OCI-LY1 (cell line): ENCODE measurements at regions not wholly inside any gene's neighbourhood (a gene's known extent, or its start where the extent isn't known, plus 50 kb on each side); places are given as distances from the start of the nearest gene placed in this dataset.

ENCODE experiments used
- H2AFZ ChIP-seq: fragments of 200-600 bp; sonication (generic), shearing (Covaris generic); 2 replicates; pipeline ENCODE4 v1.6.0; 2014; ENCODE audit warnings: antibody characterized with exemption, mild to moderate bottlenecking, low read length
- H3F3A ChIP-seq: fragments of 200-600 bp; sonication (generic), shearing (Covaris generic); 2 replicates; pipeline ENCODE4 v1.6.0; 2014; ENCODE audit warnings: mild to moderate bottlenecking, antibody characterized with exemption, low read length, moderate library complexity; ENCODE audit not compliant: insufficient read depth
- H3K27ac ChIP-seq: fragments of 200-600 bp; sonication (generic); 2 replicates; pipeline ENCODE4 v1.5.1; 2014; ENCODE audit warnings: low read length, mixed run types, mild to moderate bottlenecking, low read depth; ENCODE audit not compliant: poor library complexity, severe bottlenecking
- H3K27me3 ChIP-seq: fragments of 200-600 bp; sonication (generic); 2 replicates; pipeline ENCODE4 v1.6.0; 2014; ENCODE audit warnings: antibody characterized with exemption, mild to moderate bottlenecking, low read length, moderate library complexity; ENCODE audit not compliant: insufficient read depth
- H3K36me3 ChIP-seq: fragments of 200-600 bp; sonication (generic); 2 replicates; pipeline ENCODE4 v1.6.1; 2014; ENCODE audit warnings: mild to moderate bottlenecking, antibody characterized with exemption, low read length, moderate library complexity, mixed read lengths; ENCODE audit not compliant: insufficient read depth
- H3K4me1 ChIP-seq: fragments of 200-600 bp; sonication (generic); 2 replicates; pipeline ENCODE4 v1.5.1; 2014; ENCODE audit warnings: mild to moderate bottlenecking, low read length, moderate library complexity; ENCODE audit not compliant: insufficient read depth, severe bottlenecking
- H3K4me2 ChIP-seq: fragments of 200-600 bp; sonication (generic), shearing (Covaris generic); 2 replicates; pipeline ENCODE4 v1.6.1; 2014; ENCODE audit warnings: low read length
- H3K4me3 ChIP-seq: fragments of 200-600 bp; sonication (generic); 2 replicates; pipeline ENCODE4 v1.5.1; 2014; ENCODE audit warnings: low read length, low read depth, mild to moderate bottlenecking, mixed read lengths; ENCODE audit not compliant: poor library complexity, severe bottlenecking
- H3K79me2 ChIP-seq: fragments of 200-600 bp; shearing (Covaris generic); 2 replicates; pipeline ENCODE4 v1.6.1; 2016; ENCODE audit warnings: mixed run types, low read length, mixed read lengths; ENCODE audit not compliant: insufficient read depth
- H3K9ac ChIP-seq: fragments of 200-600 bp; sonication (generic), shearing (Covaris generic); 2 replicates; pipeline ENCODE4 v1.6.1; 2014; ENCODE audit warnings: mild to moderate bottlenecking, low read length, mixed read lengths
- H3K9me2 ChIP-seq: fragments of 200-600 bp; sonication (generic), shearing (Covaris generic); 2 replicates; pipeline ENCODE4 v1.6.1; 2014; ENCODE audit warnings: low read depth, mild to moderate bottlenecking, low read length, mixed read lengths
- H3K9me3 ChIP-seq: fragments of 200-600 bp; shearing (Covaris generic); 2 replicates; pipeline ENCODE4 v1.6.1; 2014; ENCODE audit warnings: low read length, mixed read lengths
- H4K20me1 ChIP-seq: fragments of 200-600 bp; sonication (generic), shearing (Covaris generic); 2 replicates; pipeline ENCODE4 v1.6.0; 2016; ENCODE audit warnings: mild to moderate bottlenecking, low read length; ENCODE audit not compliant: insufficient read depth
- EZH2 ChIP-seq: fragments of 200-600 bp; sonication (generic), shearing (Covaris generic); IDR thresholded peaks from 2 replicates; pipeline ENCODE4 v1.8.0; 2017; ENCODE audit warnings: borderline replicate concordance, mixed run types, mild to moderate bottlenecking, antibody characterized with exemption, low read length, moderate library complexity, mixed read lengths
- TF ChIP-seq, protein P1 (sequence below): fragments of 200-600 bp; sonication (generic), shearing (Covaris generic); IDR thresholded peaks from 2 replicates; pipeline ENCODE4 v1.5.1; 2017; ENCODE audit warnings: mild to moderate bottlenecking, antibody characterized with exemption, low read length, moderate library complexity, mixed read lengths

DNA sequence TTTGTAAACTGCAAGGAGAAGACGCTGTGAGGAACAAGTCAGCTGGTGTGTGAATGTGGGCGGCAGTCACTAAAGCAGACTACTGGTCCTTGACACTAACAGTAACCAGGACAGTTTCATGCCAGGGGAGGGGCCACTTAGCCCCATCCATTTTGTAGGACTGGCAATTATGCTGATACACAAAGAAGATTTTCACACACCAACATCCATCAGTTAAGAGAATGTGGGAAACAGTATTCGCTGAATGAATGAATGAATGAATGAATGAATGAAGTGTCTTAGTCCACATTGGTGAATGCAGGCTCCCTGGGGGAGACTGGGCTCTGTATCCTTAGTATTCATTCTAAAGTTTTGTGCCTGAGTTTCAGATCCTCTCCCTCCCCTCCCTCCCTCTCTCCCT, 590.4 kb downstream of the BRD1 start:
- Histone ChIP-seq H3K4me3 (no peak overlapping the region), H3K27ac (no peak overlapping the region), H4K20me1 (no peaks in the 10 kb centered on the region), H3K9me2 (no peaks in the 10 kb centered on the region), H3K4me2 (no peak overlapping the region), H3K79me2 (no peaks in the 10 kb centered on the region), H2AFZ (no peak overlapping the region), H3K9me3 (no peaks in the 10 kb centered on the region), H3K36me3 (no peaks in the 10 kb centered on the region), H3K27me3 (no peaks in the 10 kb centered on the region), H3K4me1 (no peaks in the 10 kb centered on the region), H3F3A (no peaks in the 10 kb centered on the region), H3K9ac (no peak overlapping the region)
- TF ChIP-seq, protein P1, sequence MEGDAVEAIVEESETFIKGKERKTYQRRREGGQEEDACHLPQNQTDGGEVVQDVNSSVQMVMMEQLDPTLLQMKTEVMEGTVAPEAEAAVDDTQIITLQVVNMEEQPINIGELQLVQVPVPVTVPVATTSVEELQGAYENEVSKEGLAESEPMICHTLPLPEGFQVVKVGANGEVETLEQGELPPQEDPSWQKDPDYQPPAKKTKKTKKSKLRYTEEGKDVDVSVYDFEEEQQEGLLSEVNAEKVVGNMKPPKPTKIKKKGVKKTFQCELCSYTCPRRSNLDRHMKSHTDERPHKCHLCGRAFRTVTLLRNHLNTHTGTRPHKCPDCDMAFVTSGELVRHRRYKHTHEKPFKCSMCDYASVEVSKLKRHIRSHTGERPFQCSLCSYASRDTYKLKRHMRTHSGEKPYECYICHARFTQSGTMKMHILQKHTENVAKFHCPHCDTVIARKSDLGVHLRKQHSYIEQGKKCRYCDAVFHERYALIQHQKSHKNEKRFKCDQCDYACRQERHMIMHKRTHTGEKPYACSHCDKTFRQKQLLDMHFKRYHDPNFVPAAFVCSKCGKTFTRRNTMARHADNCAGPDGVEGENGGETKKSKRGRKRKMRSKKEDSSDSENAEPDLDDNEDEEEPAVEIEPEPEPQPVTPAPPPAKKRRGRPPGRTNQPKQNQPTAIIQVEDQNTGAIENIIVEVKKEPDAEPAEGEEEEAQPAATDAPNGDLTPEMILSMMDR = no peak

DNA sequence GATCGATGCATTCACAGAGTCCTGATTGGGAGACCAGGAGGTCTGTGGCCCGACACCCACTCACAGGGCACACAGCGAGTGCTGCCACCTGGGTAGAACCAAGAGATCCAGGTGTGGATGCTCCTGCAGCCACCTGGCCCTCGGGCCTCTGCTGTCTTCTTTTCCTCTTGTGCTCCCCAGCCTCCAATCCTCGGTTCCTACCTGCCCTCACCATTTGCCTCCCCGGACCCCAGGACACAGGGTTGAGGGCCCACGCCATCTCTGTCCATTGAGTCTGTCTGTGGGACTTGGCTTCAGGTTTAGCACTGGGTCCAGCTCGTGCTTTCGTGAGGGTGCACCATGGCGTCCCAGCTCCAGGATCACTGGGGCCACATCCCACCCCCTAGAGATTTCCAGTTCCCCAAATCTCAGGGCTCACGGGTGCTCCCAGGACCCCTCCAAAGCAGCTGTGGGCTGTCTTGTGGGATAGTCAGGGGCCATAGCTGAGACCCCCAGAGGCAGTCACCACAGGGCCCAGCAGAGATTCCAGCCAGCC, 591.1 kb downstream of the BRD1 start:
- no peaks in the 10 kb centered on the region for H3K4me1 ChIP-seq
- no peaks in the 10 kb centered on the region for H3K9me3 ChIP-seq
- H3K36me3 ChIP-seq = no peaks in the 10 kb centered on the region
- no peaks in the 10 kb centered on the region for H3K27me3 ChIP-seq
- TF ChIP-seq, protein P1 = no peak
- TF ChIP-seq EZH2 = no peak
- no peak overlapping the region for H2AFZ ChIP-seq
- H3K4me3 ChIP-seq = no peak overlapping the region
- no peak overlapping the region for H3K9ac ChIP-seq
- no peak overlapping the region for H3K4me2 ChIP-seq
- no peaks in the 10 kb centered on the region for H3K79me2 ChIP-seq
- no peaks in the 10 kb centered on the region for H3F3A ChIP-seq
- no peaks in the 10 kb centered on the region for H4K20me1 ChIP-seq
- no peaks in the 10 kb centered on the region for H3K9me2 ChIP-seq
- no peak overlapping the region for H3K27ac ChIP-seq

DNA sequence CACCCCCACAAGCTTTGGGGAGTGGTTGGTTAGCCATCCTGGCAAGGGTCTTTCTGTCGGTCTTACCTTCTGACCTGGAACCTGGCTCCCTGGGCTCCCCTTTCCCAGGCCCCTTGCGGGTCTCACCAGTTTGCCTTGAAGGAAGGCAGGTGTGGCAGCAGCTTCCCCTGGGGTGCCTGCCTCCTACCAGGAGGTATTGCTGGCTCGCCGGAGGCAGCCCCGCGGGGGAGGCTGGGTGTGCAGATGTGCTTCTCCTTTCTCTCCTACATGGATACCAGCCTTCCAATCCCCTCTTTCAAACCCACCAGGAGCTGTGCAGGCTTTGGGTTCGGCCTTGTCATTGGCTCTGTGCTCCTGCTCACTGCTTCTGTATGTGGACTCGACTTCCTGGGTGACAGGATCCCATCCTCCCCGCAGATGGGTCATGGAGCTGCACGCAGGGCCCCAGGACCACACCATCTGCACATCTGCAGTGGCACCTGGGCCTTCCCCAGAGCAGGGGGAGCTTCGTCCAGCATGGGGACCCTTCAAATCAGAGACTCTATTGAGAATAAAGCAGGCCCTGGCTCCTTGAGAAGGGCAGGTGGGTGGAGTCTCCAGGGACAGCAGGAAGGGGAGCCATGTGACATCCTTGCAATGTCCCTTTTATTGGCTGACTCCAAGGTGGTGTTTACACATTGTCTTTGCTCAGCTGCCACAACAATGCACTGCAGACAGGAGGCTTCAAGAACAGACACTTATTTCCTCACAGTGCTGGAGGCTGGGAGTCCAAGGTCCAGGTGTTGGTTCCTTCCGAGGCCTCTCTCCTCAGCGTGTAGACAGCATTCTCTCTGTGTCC, 592.0 kb downstream of the BRD1 start:
- no peak overlapping the region for H3K4me2 ChIP-seq
- no peaks in the 10 kb centered on the region for H3K9me3 ChIP-seq
- H3K27me3 ChIP-seq = no peaks in the 10 kb centered on the region
- H3K27ac ChIP-seq = no peak overlapping the region
- H4K20me1 ChIP-seq = no peaks in the 10 kb centered on the region
- no peaks in the 10 kb centered on the region for H3K9me2 ChIP-seq
- no peaks in the 10 kb centered on the region for H3K79me2 ChIP-seq
- H3K4me3 ChIP-seq = no peak overlapping the region
- no peak overlapping the region for H2AFZ ChIP-seq
- TF ChIP-seq EZH2 = no peak
- TF ChIP-seq, protein P1 = no peak
- H3K36me3 ChIP-seq = no peaks in the 10 kb centered on the region
- H3K4me1 ChIP-seq = no peaks in the 10 kb centered on the region
- no peaks in the 10 kb centered on the region for H3F3A ChIP-seq
- no peak overlapping the region for H3K9ac ChIP-seq
